BE2C (cell line): ENCODE measurements at regions not wholly inside any gene's neighbourhood (a gene's known extent, or its start where the extent isn't known, plus 50 kb on each side); places are given as distances from the start of the nearest gene placed in this dataset.

ENCODE experiments used
- DNase-seq: peaks from one replicate; pipeline ENCODE4 v3.0.0-alpha.2; 2020
- H3K27me3 ChIP-seq: fragments of 250-450 bp; sonication (Bioruptor Pico); 2 replicates; pipeline ENCODE4 v1.5.1; 2020; ENCODE audit warnings: mild to moderate bottlenecking
- H3K36me3 ChIP-seq: fragments of 250-450 bp; sonication (Bioruptor Pico); 2 replicates; pipeline ENCODE4 v1.5.1; 2020; ENCODE audit warnings: mild to moderate bottlenecking
- H3K4me1 ChIP-seq: fragments of 250-450 bp; sonication (Bioruptor Pico); 2 replicates; pipeline ENCODE4 v1.5.1; 2020
- H3K4me3 ChIP-seq: 2 replicates; pipeline ENCODE4 v1.5.1; 2011; ENCODE audit warnings: low read depth, low read length
- H3K9me3 ChIP-seq: fragments of 250-450 bp; sonication (Bioruptor Pico); 2 replicates; pipeline ENCODE4 v1.5.1; 2020
- CTCF ChIP-seq: IDR thresholded peaks from 2 replicates; pipeline ENCODE4 v1.5.1; 2012; ENCODE audit warnings: mild to moderate bottlenecking, low read depth, low read length

- Histone ChIP-seq H3K27me3 (no peaks in the 10 kb centered on the region), H3K4me1 (no peaks in the 10 kb centered on the region), H3K4me3 (no peak overlapping the region), H3K36me3 (no peaks in the 10 kb centered on the region), H3K9me3 (no peaks in the 10 kb centered on the region)
- DNase-seq, result no peak
- no peak for TF ChIP-seq CTCF
Measured at GRCh38 chr1:36642802-36643201, 160.1 kb upstream of the CSF3R start.

GRCh38 chr1:36641776-36642175 lies 159.1 kb upstream of the CSF3R start:
- Histone ChIP-seq H3K9me3 (no peaks in the 10 kb centered on the region), H3K4me3 (no peak overlapping the region), H3K27me3 (no peaks in the 10 kb centered on the region), H3K36me3 (no peaks in the 10 kb centered on the region), H3K4me1 (no peaks in the 10 kb centered on the region)
- no peak for TF ChIP-seq CTCF
- DNase-seq, result no peak

- H3K4me1 ChIP-seq, result no peaks in the 10 kb centered on the region
- no peak for DNase-seq
- H3K36me3 ChIP-seq, result no peaks in the 10 kb centered on the region
- H3K9me3 ChIP-seq, result no peaks in the 10 kb centered on the region
- H3K27me3 ChIP-seq, result no peaks in the 10 kb centered on the region
- H3K4me3 ChIP-seq, result no peak overlapping the region
- no peak for TF ChIP-seq CTCF
Measured at GRCh38 chr1:36639461-36639860, 156.7 kb upstream of the CSF3R start.

- Histone ChIP-seq H3K27me3 (no peaks in the 10 kb centered on the region), H3K4me1 (no peaks in the 10 kb centered on the region), H3K36me3 (no peaks in the 10 kb centered on the region), H3K9me3 (no peaks in the 10 kb centered on the region), H3K4me3 (no peak overlapping the region)
- TF ChIP-seq CTCF, result no peak
- DNase-seq, result no peak
Measured at GRCh38 chr1:36638268-36638667, 155.6 kb upstream of the CSF3R start.

- no peak for TF ChIP-seq CTCF
- no peak overlapping the region for H3K4me3 ChIP-seq
- H3K27me3 ChIP-seq, result no peaks in the 10 kb centered on the region
- H3K4me1 ChIP-seq, result no peaks in the 10 kb centered on the region
- H3K36me3 ChIP-seq, result no peaks in the 10 kb centered on the region
- no peaks in the 10 kb centered on the region for H3K9me3 ChIP-seq
- DNase-seq, result no peak
Measured at GRCh38 chr1:36636206-36636605, 153.5 kb upstream of the CSF3R start.

- Histone ChIP-seq H3K36me3 (no peaks in the 10 kb centered on the region), H3K9me3 (no peaks in the 10 kb centered on the region), H3K27me3 (no peaks in the 10 kb centered on the region), H3K4me3 (no peak overlapping the region), H3K4me1 (no peaks in the 10 kb centered on the region)
- TF ChIP-seq CTCF, result no peak
- DNase-seq, result no peak
Measured at GRCh38 chr1:36635284-36635683, 152.6 kb upstream of the CSF3R start.
